Lower leg skin (tissue), 3 donors: ENCODE measurements at regions not wholly inside any gene's neighbourhood (a gene's known extent, or its start where the extent isn't known, plus 50 kb on each side); places are given as distances from the start of the nearest gene placed in this dataset.
"Not testable (repeated sequence)": the region's sequence is repeated elsewhere in the genome, so short reads cannot be mapped to it uniquely, and the experiment has no call there.

Source experiments
- CTCF ChIP-seq, 3 donors: fragments of 450-650 bp; IDR thresholded peaks; one replicate each; pipeline ENCODE4 v1.5.1; 2016; ENCODE audit warnings: antibody characterized with exemption in 3 of 3, mild to moderate bottlenecking in 3 of 3, moderate library complexity in 2 of 3
- POLR2A ChIP-seq, 2 donors: fragments of 450-650 bp; IDR thresholded peaks; one replicate each; pipeline ENCODE4 v1.6.1; 2016 to 2017; ENCODE audit warnings: antibody characterized with exemption in 2 of 2, mild to moderate bottlenecking in 1 of 2, moderate library complexity in 1 of 2

GRCh38 chr4:54597678-54598077, 60.1 kb upstream of the KIT start:
- TF ChIP-seq CTCF, POLR2A (IDR thresholded peaks at IDR 0.05): not testable (repeated sequence)
